K562 (cell line): ENCODE measurements at regions not wholly inside any gene's neighbourhood (a gene's known extent, or its start where the extent isn't known, plus 50 kb on each side); places are given as distances from the start of the nearest gene placed in this dataset.

Experiments used
- ATAC-seq: fragments of 200-7000 bp; cut with Tn5 transposase; 3 replicates; pipeline ENCODE4 v1.9.1; 2020; ENCODE audit warnings: moderate library complexity
- BruUV-seq: library from RNA; stranded (reverse); fragments of 400-500 nt; replicated peaks from 2 replicates; lab custom pipeline; 2021; lab: Mats Ljungman, UMichigan
- CTCF ChIA-PET: fragments of 300-600 bp; formaldehyde crosslinking; extraction: SDS; loops from one replicate; lab custom pipeline; 2021; ENCODE audit warnings: low intra/inter-chr PET ratio; lab: Yijun Ruan, JAX
- POLR2A ChIA-PET: fragments of 300-600, 350-650 bp; sonication (Branson Sonifier 250); formaldehyde crosslinking; extraction: SDS; loops from one replicate; lab custom pipeline; 2021; ENCODE audit warnings: antibody characterized with exemption, inconsistent platforms; lab: Yijun Ruan, JAX
- DNase-seq, 4 experiments: peaks; one replicate each; pipeline versions ENCODE4 v3.0.0 to v3.0.0-alpha.2; 2011 to 2018; ENCODE audit warnings: low spot score in 3 of 4, mixed read lengths in 3 of 4; ENCODE audit errors: extremely low read depth in 1 of 4
- FAIRE-seq: peaks from 2 replicates; lab custom pipeline; 2011; peaks lifted over from hg19 to GRCh38; lab: Jason Lieb, UNC
- H2AFZ ChIP-seq: 2 replicates; pipeline ENCODE4 v1.6.0; 2011; ENCODE audit warnings: low read depth, low read length, control low read depth, inconsistent platforms
- H3K27ac ChIP-seq: fragments of 200-600 bp; 3 replicates; pipeline ENCODE4 v1.8.0; 2011; ENCODE audit warnings: low read depth, mild to moderate bottlenecking, control low read depth, inconsistent platforms, low read length, moderate library complexity, mixed read lengths; ENCODE audit errors: extremely low read depth
- H3K27me3 ChIP-seq, 2 experiments: fragments of 300-600 bp in 1 of 2; 2 replicates in 1 of 2; 3 replicates in 1 of 2; pipeline versions ENCODE4 v1.6.0 to v1.8.0; 2011; ENCODE audit warnings: inconsistent platforms in 2 of 2, low read length in 2 of 2, mild to moderate bottlenecking in 1 of 2, mixed read lengths in 1 of 2, moderate library complexity in 1 of 2; ENCODE audit not compliant: control insufficient read depth in 2 of 2, insufficient read depth in 2 of 2
- H3K36me3 ChIP-seq: fragments of 300-600 bp; 3 replicates; pipeline ENCODE4 v1.8.0; 2011; ENCODE audit warnings: mild to moderate bottlenecking, low read length, inconsistent platforms; ENCODE audit not compliant: control insufficient read depth, insufficient read depth
- H3K4me1 ChIP-seq, 2 experiments: fragments of 200-600 bp in 1 of 2; replicated peaks in 1 of 2; 2 replicates in 1 of 2; 3 replicates in 1 of 2; pipeline versions ENCODE4 v1.5.1 to v1.8.0; 2011; ENCODE audit warnings: inconsistent platforms in 2 of 2, low read length in 2 of 2, mild to moderate bottlenecking in 1 of 2, mixed read lengths in 1 of 2, moderate library complexity in 1 of 2; ENCODE audit not compliant: control insufficient read depth in 2 of 2, insufficient read depth in 2 of 2
- H3K4me2 ChIP-seq: 2 replicates; pipeline ENCODE4 v1.6.1; 2011; ENCODE audit warnings: low read length, control low read depth, inconsistent platforms, mixed read lengths; ENCODE audit not compliant: insufficient read depth
- H3K4me3 ChIP-seq: fragments of 200-600 bp; sonication (generic), shearing (Covaris generic); 2 replicates; pipeline ENCODE4 v1.5.1; 2016; ENCODE audit warnings: control low read depth, inconsistent platforms
- H3K79me2 ChIP-seq: fragments of 200-600 bp; 3 replicates; pipeline ENCODE4 v1.8.0; 2011; ENCODE audit warnings: low read length, inconsistent platforms; ENCODE audit not compliant: control insufficient read depth, insufficient read depth
- H3K9ac ChIP-seq, 2 experiments: 2 replicates each; pipeline versions ENCODE4 v1.6.0 to v1.6.1; 2011; ENCODE audit warnings: low read depth in 2 of 2, low read length in 2 of 2, control low read depth in 1 of 2, inconsistent platforms in 1 of 2, mild to moderate bottlenecking in 1 of 2, mixed read lengths in 1 of 2; ENCODE audit not compliant: insufficient read depth in 1 of 2
- H3K9me1 ChIP-seq: one replicate; pipeline ENCODE4 v1.6.0; 2011; ENCODE audit warnings: inconsistent platforms, mild to moderate bottlenecking, low read length, moderate library complexity; ENCODE audit not compliant: control insufficient read depth, insufficient read depth
- H3K9me3 ChIP-seq: replicated peaks from 2 replicates; pipeline ENCODE4 v1.5.1; 2011; ENCODE audit warnings: low read depth, low read length, inconsistent platforms; ENCODE audit not compliant: control insufficient read depth, insufficient read depth
- H4K20me1 ChIP-seq: replicated peaks from 2 replicates; pipeline ENCODE4 v1.6.1; 2011; ENCODE audit warnings: low read length, inconsistent platforms, mixed read lengths; ENCODE audit not compliant: control insufficient read depth, insufficient read depth
- DACH1 ChIP-seq: fragments of 450-650 bp; IDR thresholded peaks from 2 replicates; pipeline ENCODE4 v1.6.1; 2018; ENCODE audit not compliant: partially characterized antibody
- HDAC1 ChIP-seq, 2 experiments: fragments of 450-650 bp; IDR thresholded peaks; 2 replicates each; pipeline ENCODE4 v1.6.1; 2016 to 2017; ENCODE audit warnings: inconsistent platforms in 1 of 2, mild to moderate bottlenecking in 1 of 2, moderate library complexity in 1 of 2
- JUNB ChIP-seq: fragments of 450-650 bp; formaldehyde crosslinking; conservative IDR thresholded peaks from 2 replicates; pipeline ENCODE4 v1.4.0; 2020; ENCODE audit warnings: mild to moderate bottlenecking
- KLF16 ChIP-seq: IDR thresholded peaks from 2 replicates; pipeline ENCODE4 v1.6.1; 2016; ENCODE audit warnings: antibody characterized with exemption
- MBD2 ChIP-seq: sonication (generic); IDR thresholded peaks from 2 replicates; pipeline ENCODE4 v1.6.1; 2016; ENCODE audit warnings: low read depth, borderline replicate concordance
- MCM3 ChIP-seq: fragments of 450-650 bp; IDR thresholded peaks from 2 replicates; pipeline ENCODE4 v1.6.1; 2016
- MTA1 ChIP-seq: fragments of 450-650 bp; IDR thresholded peaks from 2 replicates; pipeline ENCODE4 v1.6.1; 2017; ENCODE audit warnings: borderline replicate concordance
- MTA3 ChIP-seq: fragments of 450-650 bp; formaldehyde crosslinking; IDR thresholded peaks from 2 replicates; pipeline ENCODE4 v1.6.1; 2017; ENCODE audit warnings: mild to moderate bottlenecking, borderline replicate concordance
- NFE2L1 ChIP-seq: fragments of 450-650 bp; IDR thresholded peaks from 2 replicates; pipeline ENCODE4 v1.6.1; 2016; ENCODE audit warnings: missing genetic modification characterization, low read depth, mild to moderate bottlenecking, missing compliant biosample characterization, moderate library complexity, borderline replicate concordance
- NR2C2 ChIP-seq, 2 experiments: fragments of 200-800 bp in 1 of 2; sonication (Bioruptor generic) in 1 of 2; sonication (generic) in 1 of 2; formaldehyde crosslinking in 1 of 2; IDR thresholded peaks; 2 replicates each; pipeline versions ENCODE4 v1.6.1 to v1.8.0; 2016 to 2022; ENCODE audit warnings: mild to moderate bottlenecking in 1 of 2, missing compliant biosample characterization in 1 of 2, missing genetic modification characterization in 1 of 2, missing genetic modification reagents in 1 of 2
- RAD21 ChIP-seq, 2 experiments: fragments of 250-450 bp in 1 of 2; fragments of 450-650 bp in 1 of 2; sonication (Bioruptor Pico) in 1 of 2; formaldehyde crosslinking in 1 of 2; IDR thresholded peaks in 1 of 2; conservative IDR thresholded peaks in 1 of 2; 2 replicates each; pipeline versions ENCODE4 v1.4.0 to v1.8.0; 2020 to 2022; ENCODE audit warnings: mild to moderate bottlenecking in 2 of 2, moderate library complexity in 1 of 2
- TOE1 ChIP-seq, 2 experiments: fragments of 450-650 bp in 1 of 2; sonication (generic) in 1 of 2; formaldehyde crosslinking in 1 of 2; IDR thresholded peaks; 2 replicates each; pipeline versions ENCODE4 v1.7.1 to v1.8.0; 2016 to 2022; ENCODE audit warnings: borderline replicate concordance in 2 of 2, mild to moderate bottlenecking in 2 of 2, antibody characterized with exemption in 1 of 2, inconsistent platforms in 1 of 2, low read depth in 1 of 2, missing genetic modification reagents in 1 of 2, moderate library complexity in 1 of 2
- ZNF232 ChIP-seq: sonication (generic); formaldehyde crosslinking; IDR thresholded peaks from 2 replicates; pipeline ENCODE4 v1.8.0; 2022; ENCODE audit warnings: mild to moderate bottlenecking, missing genetic modification reagents
- ZNF408 ChIP-seq: fragments of 250-450 bp; sonication (Bioruptor Pico); IDR thresholded peaks from 2 replicates; pipeline ENCODE4 v1.4.0; 2020; ENCODE audit warnings: low read depth, mild to moderate bottlenecking, moderate library complexity
- ZNF584 ChIP-seq: fragments of 200-800 bp; sonication (Bioruptor generic); IDR thresholded peaks from 2 replicates; pipeline ENCODE4 v1.6.1; 2016; ENCODE audit warnings: low read depth, mild to moderate bottlenecking, missing genetic modification characterization, missing compliant biosample characterization
- ZNF766 ChIP-seq: fragments of 200-800 bp; sonication (Bioruptor generic); conservative IDR thresholded peaks from 2 replicates; pipeline ENCODE4 v1.6.1; 2016; ENCODE audit warnings: missing genetic modification characterization, missing compliant biosample characterization
- ZNF830 ChIP-seq: fragments of 250-450 bp; sonication (Bioruptor Pico); IDR thresholded peaks from 2 replicates; pipeline ENCODE4 v1.5.0; 2021; ENCODE audit warnings: mild to moderate bottlenecking
- WGBS: fragments of 100-300 bp; shearing (Covaris generic); methylation state at CpG from one replicate; pipeline ENCODE4 v1.1.6; 2016; ENCODE audit warnings: low coverage, mixed read lengths; ENCODE audit not compliant: insufficient coverage; ENCODE audit errors: missing lambda C conversion rate; 5-methylcytosine and 5-hydroxymethylcytosine counted together
- in situ Hi-C: fragments of 300-500 bp; cut with MboI; formaldehyde crosslinking; loops from 4 replicates; pipeline ENCODE4 v1.15.0; 2018; ENCODE audit warnings: inconsistent platforms, mixed read lengths
- intact Hi-C: fragments of 100-400 bp; cut with micrococcal nuclease; formaldehyde crosslinking; loops from 2 replicates; pipeline ENCODE4 v1.14.2; 2022

DNA sequence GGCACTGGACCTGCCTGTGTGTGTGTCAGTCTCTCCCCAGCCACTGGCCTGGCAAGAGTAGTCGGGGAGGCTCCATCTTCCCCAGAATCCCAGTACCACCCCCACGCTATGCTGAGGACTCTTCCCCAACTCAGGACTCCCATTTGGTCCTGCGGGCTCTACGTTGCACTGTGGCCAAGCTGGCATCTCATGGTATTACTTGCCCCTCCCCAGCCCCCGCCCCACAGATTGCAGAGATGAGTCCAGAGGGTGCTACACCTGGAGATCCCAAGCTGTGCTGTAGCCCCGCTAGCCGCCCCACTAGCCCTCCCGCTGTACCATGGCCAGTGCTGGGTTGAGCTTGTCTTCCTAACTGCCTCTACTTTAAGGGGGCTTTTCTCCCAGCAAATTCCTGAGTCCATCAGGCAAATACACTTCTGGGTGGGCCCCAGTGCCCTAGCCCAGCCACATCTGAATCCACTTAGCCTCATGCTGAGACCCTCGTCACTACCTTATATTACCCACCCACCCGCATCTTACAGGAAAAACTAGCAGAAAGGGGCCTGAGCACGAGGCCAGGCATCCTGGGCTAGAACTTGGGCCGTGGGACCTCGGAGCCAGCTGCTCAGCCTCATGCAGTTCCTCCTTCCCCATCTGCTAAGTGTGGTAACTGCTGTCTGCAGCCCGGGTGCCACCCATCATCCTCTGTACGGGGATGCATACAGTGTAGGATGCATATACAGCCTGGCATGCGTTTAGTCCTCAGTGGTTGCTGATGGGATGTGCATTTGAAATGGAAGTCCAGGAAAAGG is 65.8 kb upstream of the CACUL1 start:
- TF ChIP-seq NFE2L1 (tag) (no peak), NR2C2 (CRISPR knock-in tag; IDR thresholded peaks at IDR 0.05) (no peak), NR2C2 (tag; IDR thresholded peaks at IDR 0.05) (no peak), ZNF830 (CRISPR knock-in tag) (no peak), ZNF408 (no peak), TOE1 (IDR thresholded peaks at IDR 0.05; ENCODE audit: borderline replicate concordance) (no peak), TOE1 (CRISPR knock-in tag; IDR thresholded peaks at IDR 0.05; ENCODE audit: borderline replicate concordance, low read depth) (no peak), MCM3 (no peak), MTA1 (no peak), MBD2 (no peak), DACH1 (no peak), ZNF766 (no peak), ZNF584 (CRISPR knock-in tag) (no peak), ZNF232 (CRISPR knock-in tag) (no peak), JUNB (CRISPR knock-in tag) (no peak), HDAC1 (IDR thresholded peaks at IDR 0.05) (no peak), RAD21 (CRISPR knock-in tag; conservative IDR thresholded peaks at IDR 0.05 in 1 of 2, IDR thresholded peaks at IDR 0.05 in 1 of 2) (no peak), KLF16 (no peak), MTA3 (no peak)
- Histone ChIP-seq H4K20me1 (no peaks in the 10 kb centered on the region), H3K79me2 (no peaks in the 10 kb centered on the region), H3K27ac (no peak overlapping the region), H3K9ac (no peak overlapping the region), H3K4me1 (no peaks in the 10 kb centered on the region; a peak in 1 of 5 replicates), H3K4me3 (no peak overlapping the region), H3K9me1 (no peaks in the 10 kb centered on the region), H3K9me3 (no peaks in the 10 kb centered on the region), H2AFZ (no peak overlapping the region), H3K27me3 (peaks cover 0 to 41% of the 10 kb centered on the region in 2 experiments; a peak in 3 of 5 replicates), H3K4me2 (no peak overlapping the region), H3K36me3 (no peaks in the 10 kb centered on the region)
- no peak for DNase-seq
- 2% methylated on average over 14 of the region's 16 CpGs for WGBS
- in situ Hi-C loops (no loop called here), intact Hi-C loops (no loop called here)
- ChIA-PET POLR2A (no interaction called here), CTCF (no interaction called here)
- BruUV-seq: no TSS peak
- ATAC-seq: no peak
- no peak for FAIRE-seq
